OCI-LY3 (cell line): ENCODE measurements at regions not wholly inside any gene's neighbourhood (a gene's known extent, or its start where the extent isn't known, plus 50 kb on each side); places are given as distances from the start of the nearest gene placed in this dataset.

Experiments used
- EZH2phosphoT487 ChIP-seq: fragments of 200-600 bp; shearing (Covaris generic); IDR thresholded peaks from 2 replicates; pipeline ENCODE4 v1.6.1; 2018; ENCODE audit warnings: antibody characterized with exemption, mixed run types, low read depth
- TF ChIP-seq, protein P1 (sequence below): fragments of 200-600, 300-600 bp; sonication (generic); IDR thresholded peaks from 2 replicates; pipeline ENCODE4 v1.5.1; 2014; ENCODE audit warnings: antibody characterized with exemption, low read length, low read depth

DNA sequence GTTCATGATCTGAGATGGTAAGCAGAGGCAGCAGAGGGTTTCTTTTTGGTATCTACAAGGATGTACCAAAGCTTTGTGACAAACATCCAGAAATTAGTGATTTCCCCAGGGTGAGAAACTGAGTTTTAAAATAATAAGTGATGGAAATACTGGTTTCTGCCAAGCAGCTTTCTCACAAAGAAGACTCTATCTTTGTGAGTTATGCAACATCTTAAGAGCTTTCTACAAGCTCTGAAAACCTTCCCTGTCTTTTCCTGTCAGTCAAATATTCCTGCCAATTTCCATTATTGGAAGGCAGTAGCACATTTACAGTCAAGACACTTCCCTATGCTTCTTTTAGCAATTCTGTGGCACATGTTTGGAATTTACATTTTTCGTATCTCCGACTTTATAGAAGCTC lies 264.7 kb upstream of the SPTLC3 start:
- TF ChIP-seq, protein P1, sequence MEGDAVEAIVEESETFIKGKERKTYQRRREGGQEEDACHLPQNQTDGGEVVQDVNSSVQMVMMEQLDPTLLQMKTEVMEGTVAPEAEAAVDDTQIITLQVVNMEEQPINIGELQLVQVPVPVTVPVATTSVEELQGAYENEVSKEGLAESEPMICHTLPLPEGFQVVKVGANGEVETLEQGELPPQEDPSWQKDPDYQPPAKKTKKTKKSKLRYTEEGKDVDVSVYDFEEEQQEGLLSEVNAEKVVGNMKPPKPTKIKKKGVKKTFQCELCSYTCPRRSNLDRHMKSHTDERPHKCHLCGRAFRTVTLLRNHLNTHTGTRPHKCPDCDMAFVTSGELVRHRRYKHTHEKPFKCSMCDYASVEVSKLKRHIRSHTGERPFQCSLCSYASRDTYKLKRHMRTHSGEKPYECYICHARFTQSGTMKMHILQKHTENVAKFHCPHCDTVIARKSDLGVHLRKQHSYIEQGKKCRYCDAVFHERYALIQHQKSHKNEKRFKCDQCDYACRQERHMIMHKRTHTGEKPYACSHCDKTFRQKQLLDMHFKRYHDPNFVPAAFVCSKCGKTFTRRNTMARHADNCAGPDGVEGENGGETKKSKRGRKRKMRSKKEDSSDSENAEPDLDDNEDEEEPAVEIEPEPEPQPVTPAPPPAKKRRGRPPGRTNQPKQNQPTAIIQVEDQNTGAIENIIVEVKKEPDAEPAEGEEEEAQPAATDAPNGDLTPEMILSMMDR, result no peak
- TF ChIP-seq EZH2phosphoT487, result no peak
